Stimulated activated CD8-positive, alpha-beta memory T cell treated with anti-CD3 and anti-CD28 coated beads, Interleukin-4, amount 100 ng/mL, for 4 hours (primary cell): ENCODE measurements at regions not wholly inside any gene's neighbourhood (a gene's known extent, or its start where the extent isn't known, plus 50 kb on each side); places are given as distances from the start of the nearest gene placed in this dataset.
"Not testable (repeated sequence)": the region's sequence is repeated elsewhere in the genome, so short reads cannot be mapped to it uniquely, and the experiment has no call there.

Source experiments
- DNase-seq, 2 donors: peaks; one replicate each; pipeline ENCODE4 v3.0.0-alpha.2; 2020; ENCODE audit warnings: low read depth in 2 of 2, low spot score in 1 of 2

GRCh38 chr1:30533796-30534550, 189.4 kb downstream of the MATN1 start:
- DNase-seq: no peak

- no peak for DNase-seq
Observed at GRCh38 chr1:30533141-30533540, 190.2 kb downstream of the MATN1 start.

- no peak for DNase-seq
Observed at GRCh38 chr1:30532621-30533020, 190.8 kb downstream of the MATN1 start.

- no peak for DNase-seq
Observed at GRCh38 chr1:30527511-30528140, 195.8 kb downstream of the MATN1 start.

- no peak for DNase-seq
Observed at GRCh38 chr1:30526652-30527345, 196.6 kb downstream of the MATN1 start.

- no peak for DNase-seq
Observed at GRCh38 chr1:30525971-30526651, 197.3 kb downstream of the MATN1 start.

GRCh38 chr1:30525631-30525970, 197.8 kb downstream of the MATN1 start:
- no peak for DNase-seq

GRCh38 chr1:30524840-30525617, 198.4 kb downstream of the MATN1 start:
- DNase-seq: no peak

- DNase-seq: not testable (repeated sequence)
Observed at GRCh38 chr1:30524025-30524555, 199.3 kb downstream of the MATN1 start.

GRCh38 chr1:30523055-30524020, 200.0 kb downstream of the MATN1 start:
- no peak for DNase-seq

- no peak for DNase-seq
Observed at GRCh38 chr1:30522031-30523004, 201.1 kb downstream of the MATN1 start.

GRCh38 chr1:30521261-30521865, 202.0 kb downstream of the MATN1 start:
- no peak for DNase-seq

GRCh38 chr1:30520476-30520875, 202.9 kb downstream of the MATN1 start:
- DNase-seq: no peak

- no peak for DNase-seq
Observed at GRCh38 chr1:30519201-30519763, 204.1 kb downstream of the MATN1 start.

- DNase-seq: no peak
Observed at GRCh38 chr1:30518696-30519095, 204.7 kb downstream of the MATN1 start.

- no peak for DNase-seq
Observed at GRCh38 chr1:30518186-30518585, 205.2 kb downstream of the MATN1 start.

GRCh38 chr1:30517666-30518065, 205.7 kb downstream of the MATN1 start:
- not testable (repeated sequence) for DNase-seq

GRCh38 chr1:30517241-30517640, 206.1 kb downstream of the MATN1 start:
- not testable (repeated sequence) for DNase-seq
